Neural progenitor cell (in vitro differentiated cells): ENCODE measurements at regions not wholly inside any gene's neighbourhood (a gene's known extent, or its start where the extent isn't known, plus 50 kb on each side); places are given as distances from the start of the nearest gene placed in this dataset.

Experiments used
- DNase-seq: peaks from one replicate; pipeline ENCODE4 v3.0.0-alpha.2; 2016; ENCODE audit warnings: low spot score
- H2AFZ ChIP-seq: fragments of 200-600 bp; sonication (generic); replicated peaks from 2 replicates; pipeline ENCODE4 v1.6.1; 2016; ENCODE audit warnings: antibody characterized with exemption
- H3F3A ChIP-seq: fragments of 200-600 bp; sonication (generic); 2 replicates; pipeline ENCODE4 v1.6.1; 2016; ENCODE audit warnings: antibody characterized with exemption, low read depth
- H3K27ac ChIP-seq: fragments of 200-600 bp; sonication (generic); 2 replicates; pipeline ENCODE4 v1.5.1; 2016; ENCODE audit warnings: mild to moderate bottlenecking
- H3K27me3 ChIP-seq: fragments of 200-600 bp; sonication (generic); 2 replicates; pipeline ENCODE4 v1.6.1; 2016; ENCODE audit warnings: mild to moderate bottlenecking, moderate library complexity
- H3K36me3 ChIP-seq: fragments of 200-600 bp; sonication (generic); 2 replicates; pipeline ENCODE4 v1.5.1; 2016
- H3K4me1 ChIP-seq: fragments of 200-600 bp; sonication (generic); 2 replicates; pipeline ENCODE4 v1.6.1; 2016; ENCODE audit warnings: mixed run types
- H3K4me2 ChIP-seq: fragments of 200-600 bp; sonication (generic); 2 replicates; pipeline ENCODE4 v1.6.1; 2016
- H3K4me3 ChIP-seq: fragments of 200-600 bp; sonication (generic); 2 replicates; pipeline ENCODE4 v1.5.1; 2016
- H3K79me2 ChIP-seq: fragments of 200-600 bp; sonication (generic); 2 replicates; pipeline ENCODE4 v1.6.1; 2016; ENCODE audit warnings: low read depth
- H3K9ac ChIP-seq: fragments of 200-600 bp; sonication (generic); 2 replicates; pipeline ENCODE4 v1.6.1; 2016
- H3K9me3 ChIP-seq: fragments of 200-600 bp; sonication (generic); 2 replicates; pipeline ENCODE4 v1.5.1; 2016; ENCODE audit warnings: low read depth
- H4K20me1 ChIP-seq: fragments of 200-600 bp; sonication (generic); 2 replicates; pipeline ENCODE4 v1.6.1; 2016; ENCODE audit warnings: low read depth
- H3K27ac Mint-ChIP-seq: 3 replicates; pipeline ENCODE4 v1.8.0; 2021; ENCODE audit warnings: mixed read lengths
- H3K27me3 Mint-ChIP-seq: 2 replicates; pipeline ENCODE4 v1.8.0; 2022; ENCODE audit warnings: low read depth, mild to moderate bottlenecking, inconsistent platforms, moderate library complexity, mixed read lengths; ENCODE audit not compliant: insufficient read depth
- H3K36me3 Mint-ChIP-seq: 3 replicates; pipeline ENCODE4 v1.8.0; 2021; ENCODE audit warnings: mixed read lengths
- H3K4me1 Mint-ChIP-seq: 3 replicates; pipeline ENCODE4 v1.8.0; 2021; ENCODE audit warnings: mixed read lengths
- H3K4me3 Mint-ChIP-seq: 3 replicates; pipeline ENCODE4 v1.8.0; 2021; ENCODE audit warnings: mild to moderate bottlenecking, moderate library complexity, mixed read lengths
- H3K9me3 Mint-ChIP-seq: 3 replicates; pipeline ENCODE4 v1.8.0; 2020; ENCODE audit warnings: mixed read lengths
- CTCF ChIP-seq: fragments of 200-600 bp; sonication (generic); IDR thresholded peaks from 2 replicates; pipeline ENCODE4 v1.5.1; 2017; ENCODE audit warnings: antibody characterized with exemption, mild to moderate bottlenecking
- EZH2 ChIP-seq: fragments of 200-600 bp; sonication (generic); IDR thresholded peaks from 2 replicates; pipeline ENCODE4 v1.6.1; 2017; ENCODE audit warnings: antibody characterized with exemption, mild to moderate bottlenecking, moderate library complexity
- EZH2phosphoT487 ChIP-seq: fragments of 200-600 bp; sonication (generic); IDR thresholded peaks from 2 replicates; pipeline ENCODE4 v1.6.1; 2017; ENCODE audit warnings: antibody characterized with exemption

GRCh38 chr2:236895497-236895896, 190.2 kb upstream of the COPS8 start:
- Histone ChIP-seq H3K9ac (no peak overlapping the region), H3K4me1 (peaks cover 7% of the 10 kb centered on the region), H3K36me3 (no peaks in the 10 kb centered on the region), H3F3A (no peaks in the 10 kb centered on the region), H4K20me1 (no peaks in the 10 kb centered on the region), H2AFZ (no peak overlapping the region), H3K27me3 (no peaks in the 10 kb centered on the region), H3K4me2 (no peak overlapping the region), H3K79me2 (no peaks in the 10 kb centered on the region), H3K27ac (no peak overlapping the region), H3K4me3 (no peak overlapping the region), H3K9me3 (no peaks in the 10 kb centered on the region)
- Mint-ChIP-seq H3K36me3 (no peaks in the 10 kb centered on the region), H3K4me1 (peaks cover 31% of the 10 kb centered on the region), H3K4me3 (no peak overlapping the region), H3K27me3 (no peaks in the 10 kb centered on the region), H3K9me3 (no peaks in the 10 kb centered on the region), H3K27ac (no peak overlapping the region)
- no peak for DNase-seq
- TF ChIP-seq EZH2phosphoT487 (no peak), EZH2 (no peak), CTCF (no peak)

GRCh38 chr2:236896688-236897087, 189.0 kb upstream of the COPS8 start:
- DNase-seq: no peak
- H3F3A ChIP-seq: no peaks in the 10 kb centered on the region
- H3K9me3 ChIP-seq: no peaks in the 10 kb centered on the region
- H4K20me1 ChIP-seq: no peaks in the 10 kb centered on the region
- no peaks in the 10 kb centered on the region for H3K36me3 Mint-ChIP-seq
- no peak overlapping the region for H3K4me2 ChIP-seq
- TF ChIP-seq CTCF: no peak
- TF ChIP-seq EZH2: no peak
- TF ChIP-seq EZH2phosphoT487: no peak
- H3K9ac ChIP-seq: no peak overlapping the region
- no peak overlapping the region for H3K4me3 Mint-ChIP-seq
- H3K36me3 ChIP-seq: no peaks in the 10 kb centered on the region
- no peak overlapping the region for H3K27ac ChIP-seq
- no peak overlapping the region for H3K4me3 ChIP-seq
- no peak overlapping the region for H3K27ac Mint-ChIP-seq
- H3K27me3 ChIP-seq: no peaks in the 10 kb centered on the region
- no peak overlapping the region for H2AFZ ChIP-seq
- H3K9me3 Mint-ChIP-seq: no peaks in the 10 kb centered on the region
- no peaks in the 10 kb centered on the region for H3K79me2 ChIP-seq
- H3K4me1 ChIP-seq: peaks cover 7% of the 10 kb centered on the region
- H3K27me3 Mint-ChIP-seq: peaks cover 8% of the 10 kb centered on the region
- H3K4me1 Mint-ChIP-seq: peaks cover 40% of the 10 kb centered on the region

- no peak overlapping the region for H3K4me3 Mint-ChIP-seq
- H3K9me3 Mint-ChIP-seq: no peaks in the 10 kb centered on the region
- Histone ChIP-seq H3K9me3 (no peaks in the 10 kb centered on the region), H2AFZ (no peak overlapping the region), H4K20me1 (no peaks in the 10 kb centered on the region), H3K36me3 (no peaks in the 10 kb centered on the region), H3F3A (no peaks in the 10 kb centered on the region), H3K79me2 (no peaks in the 10 kb centered on the region), H3K27me3 (no peaks in the 10 kb centered on the region), H3K27ac (no peak overlapping the region), H3K4me2 (no peak overlapping the region), H3K4me3 (no peak overlapping the region), H3K9ac (no peak overlapping the region), H3K4me1 (peaks cover 7% of the 10 kb centered on the region)
- TF ChIP-seq EZH2 (no peak), EZH2phosphoT487 (no peak), CTCF (no peak)
- H3K27me3 Mint-ChIP-seq: peaks cover 8% of the 10 kb centered on the region
- H3K27ac Mint-ChIP-seq: no peak overlapping the region
- H3K36me3 Mint-ChIP-seq: no peaks in the 10 kb centered on the region
- H3K4me1 Mint-ChIP-seq: peaks cover 44% of the 10 kb centered on the region
- no peak for DNase-seq
Observed at GRCh38 chr2:236899146-236899545, 186.5 kb upstream of the COPS8 start.
